Mononuclear cell (primary cell): ENCODE measurements at regions not wholly inside any gene's neighbourhood (a gene's known extent, or its start where the extent isn't known, plus 50 kb on each side); places are given as distances from the start of the nearest gene placed in this dataset.

Experiments
- H3K27me3 ChIP-seq: 2 replicates; pipeline ENCODE4 v1.6.0; 2011; ENCODE audit warnings: low read length, control low read depth; ENCODE audit not compliant: insufficient read depth
- H3K4me1 ChIP-seq: 2 replicates; pipeline ENCODE4 v1.5.1; 2011; ENCODE audit warnings: mild to moderate bottlenecking, low read length, control low read depth; ENCODE audit not compliant: insufficient read depth
- H3K4me3 ChIP-seq: 2 replicates; pipeline ENCODE4 v1.5.1; 2011; ENCODE audit warnings: mild to moderate bottlenecking, low read length, moderate library complexity
- H3K9me3 ChIP-seq: 2 replicates; pipeline ENCODE4 v1.5.1; 2011; ENCODE audit warnings: low read depth, mild to moderate bottlenecking, control low read depth, low read length

- no peaks in the 10 kb centered on the region for H3K4me1 ChIP-seq
- no peak overlapping the region for H3K4me3 ChIP-seq
- H3K27me3 ChIP-seq: no peaks in the 10 kb centered on the region
- no peaks in the 10 kb centered on the region for H3K9me3 ChIP-seq
Measured at GRCh38 chr16:86421995-86422394, 88.3 kb upstream of the FOXF1 start.

- no peaks in the 10 kb centered on the region for H3K27me3 ChIP-seq
- H3K4me3 ChIP-seq: no peak overlapping the region
- H3K9me3 ChIP-seq: no peaks in the 10 kb centered on the region
- no peaks in the 10 kb centered on the region for H3K4me1 ChIP-seq
Measured at GRCh38 chr16:86424398-86424797, 85.9 kb upstream of the FOXF1 start.

GRCh38 chr16:86424985-86425384 lies 85.3 kb upstream of the FOXF1 start:
- Histone ChIP-seq H3K4me3 (no peak overlapping the region), H3K27me3 (no peaks in the 10 kb centered on the region)

DNA sequence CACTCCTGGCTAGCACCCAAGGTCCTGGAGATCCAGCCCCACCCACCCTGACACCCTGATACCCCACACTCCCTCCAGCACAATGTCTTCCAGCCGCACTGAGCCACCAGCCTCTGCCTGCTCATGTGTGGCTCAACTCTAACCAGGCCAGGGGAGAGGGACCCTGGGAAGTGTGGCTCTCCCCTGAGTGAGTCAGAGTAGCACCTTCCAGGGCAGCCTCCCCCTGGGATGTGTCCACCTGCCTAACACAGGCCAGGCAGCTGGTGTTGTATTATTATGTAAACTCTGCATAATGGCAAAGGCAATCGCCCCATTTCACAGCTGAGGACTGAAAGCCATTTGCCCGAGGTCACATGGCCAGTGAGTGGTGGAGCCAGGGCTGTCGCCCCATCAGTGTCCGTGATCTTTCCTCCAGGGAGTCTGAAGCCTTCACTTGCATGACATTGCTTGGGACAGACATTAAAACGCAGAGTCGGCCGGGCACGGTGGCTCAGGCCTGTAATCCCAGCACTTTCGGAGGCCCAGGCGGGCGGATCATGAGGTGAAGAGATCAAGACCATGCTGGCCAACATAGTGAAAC lies 84.2 kb upstream of the FOXF1 start:
- Histone ChIP-seq H3K4me1 (no peaks in the 10 kb centered on the region), H3K9me3 (no peaks in the 10 kb centered on the region), H3K4me3 (no peak overlapping the region), H3K27me3 (no peaks in the 10 kb centered on the region)

More at GRCh38 chr16:86424985-86425384, 85.3 kb upstream of the FOXF1 start:
- Histone ChIP-seq H3K4me1 (no peaks in the 10 kb centered on the region), H3K9me3 (no peaks in the 10 kb centered on the region)

GRCh38 chr16:86427433-86427851 lies 82.9 kb upstream of the FOXF1 start:
- H3K9me3 ChIP-seq: no peaks in the 10 kb centered on the region
- H3K4me3 ChIP-seq: no peak overlapping the region
- H3K4me1 ChIP-seq: no peaks in the 10 kb centered on the region
- no peaks in the 10 kb centered on the region for H3K27me3 ChIP-seq

DNA sequence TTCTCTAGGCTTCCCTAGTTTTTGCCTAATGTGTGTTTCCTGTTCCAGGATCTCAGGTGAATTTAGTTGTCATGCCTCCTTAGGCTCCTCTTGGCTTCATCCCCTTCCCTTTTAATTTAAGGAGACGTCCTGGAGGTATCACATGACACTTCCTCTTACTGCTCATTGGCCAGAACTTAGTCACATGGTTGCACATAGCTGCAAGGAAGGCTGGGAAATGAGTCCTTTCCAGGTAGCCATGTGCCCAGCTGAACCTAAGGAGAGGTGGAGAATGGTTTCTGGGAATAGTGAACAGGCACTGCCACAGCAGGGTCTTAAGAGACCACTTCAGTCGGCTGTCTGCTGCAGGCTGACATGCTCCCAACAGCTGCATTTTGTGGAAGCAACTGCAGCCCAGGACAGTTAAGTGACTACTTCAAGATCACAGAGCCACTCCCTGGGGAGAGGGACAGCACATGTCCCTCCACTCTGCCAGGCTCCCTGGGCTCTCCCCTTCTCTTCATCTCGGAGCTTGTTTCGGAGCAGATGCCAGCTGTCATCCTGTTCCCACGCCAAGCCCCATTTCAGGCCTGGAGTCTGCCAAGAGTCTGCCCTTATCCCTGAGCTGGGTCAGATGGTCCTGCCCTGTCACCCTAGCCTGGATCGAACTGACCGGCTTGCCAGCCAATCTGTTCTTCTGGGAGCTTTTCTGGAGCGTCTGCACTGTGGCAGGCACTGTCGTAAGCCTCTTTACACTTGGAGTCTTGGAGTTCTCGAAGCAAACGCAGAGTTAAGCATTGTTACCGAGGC lies 81.4 kb upstream of the FOXF1 start:
- no peaks in the 10 kb centered on the region for H3K4me1 ChIP-seq
- H3K4me3 ChIP-seq: no peak overlapping the region
- no peaks in the 10 kb centered on the region for H3K27me3 ChIP-seq
- H3K9me3 ChIP-seq: no peaks in the 10 kb centered on the region

DNA sequence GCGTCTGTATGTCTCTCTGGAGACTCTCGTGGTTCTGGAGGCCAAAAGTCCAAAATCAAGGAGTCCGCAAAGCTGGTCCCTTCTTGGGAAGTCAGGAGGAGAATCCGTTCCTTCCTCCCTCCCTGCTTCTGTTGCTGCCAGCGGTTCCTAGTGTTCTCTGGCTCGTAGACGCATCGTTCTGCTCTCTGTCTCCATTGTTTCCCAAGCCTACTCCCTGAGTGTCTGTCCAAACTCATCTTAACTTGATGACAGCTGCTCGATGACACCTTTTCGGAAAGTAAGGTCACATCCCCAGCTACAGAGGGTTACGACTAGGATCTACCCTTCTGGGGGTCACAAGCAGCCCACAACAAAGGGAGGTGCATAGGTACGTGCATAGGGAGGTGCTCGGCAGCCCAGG lies 80.7 kb upstream of the FOXF1 start:
- Histone ChIP-seq H3K4me3 (no peak overlapping the region), H3K9me3 (no peaks in the 10 kb centered on the region), H3K27me3 (no peaks in the 10 kb centered on the region), H3K4me1 (no peaks in the 10 kb centered on the region)

DNA sequence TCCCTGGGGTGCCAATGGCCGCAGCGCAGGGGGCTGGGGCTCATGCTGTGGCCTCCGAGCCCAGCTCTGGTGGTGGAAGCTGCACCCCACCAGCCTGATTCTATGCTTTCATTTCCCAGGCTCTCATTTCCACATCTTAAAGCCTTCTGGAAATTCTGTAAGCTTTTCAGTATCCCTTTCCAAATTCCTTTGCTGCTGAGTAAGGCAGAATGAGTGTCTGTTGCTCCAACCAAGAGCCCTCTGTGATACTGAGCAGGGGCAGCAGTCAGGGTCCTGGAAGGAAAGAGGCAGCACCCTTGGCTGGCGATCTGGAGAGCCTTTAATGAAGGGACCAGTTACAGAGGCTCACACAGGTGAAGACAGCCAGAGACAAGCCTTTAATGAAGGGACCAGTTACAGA lies 79.5 kb upstream of the FOXF1 start:
- H3K9me3 ChIP-seq: no peaks in the 10 kb centered on the region
- H3K4me3 ChIP-seq: no peak overlapping the region
- H3K27me3 ChIP-seq: no peaks in the 10 kb centered on the region

DNA sequence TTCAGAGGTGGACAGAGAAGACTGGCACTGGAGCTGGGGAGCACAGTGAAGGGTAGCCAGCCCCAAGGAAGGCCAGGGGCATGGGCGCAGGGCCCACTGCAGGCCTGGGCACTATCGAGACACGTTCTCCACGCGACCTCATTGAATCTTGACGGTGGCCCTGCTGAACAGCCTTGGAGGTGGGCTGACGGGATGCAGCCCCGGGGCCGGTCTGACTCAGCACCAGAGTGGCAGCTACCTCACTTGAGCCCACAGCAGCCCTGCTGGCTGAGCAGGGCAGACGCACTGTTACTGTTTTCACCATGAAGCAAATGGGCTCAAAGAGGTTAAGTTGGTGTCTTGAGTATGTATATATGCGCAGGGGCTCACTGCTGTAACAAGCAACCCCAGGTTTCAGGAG lies 78.8 kb upstream of the FOXF1 start:
- no peaks in the 10 kb centered on the region for H3K27me3 ChIP-seq
- H3K4me1 ChIP-seq: no peaks in the 10 kb centered on the region
- no peaks in the 10 kb centered on the region for H3K9me3 ChIP-seq
- no peak overlapping the region for H3K4me3 ChIP-seq

More for the DNA sequence above, 79.5 kb upstream of the FOXF1 start:
- H3K4me1 ChIP-seq: no peaks in the 10 kb centered on the region

DNA sequence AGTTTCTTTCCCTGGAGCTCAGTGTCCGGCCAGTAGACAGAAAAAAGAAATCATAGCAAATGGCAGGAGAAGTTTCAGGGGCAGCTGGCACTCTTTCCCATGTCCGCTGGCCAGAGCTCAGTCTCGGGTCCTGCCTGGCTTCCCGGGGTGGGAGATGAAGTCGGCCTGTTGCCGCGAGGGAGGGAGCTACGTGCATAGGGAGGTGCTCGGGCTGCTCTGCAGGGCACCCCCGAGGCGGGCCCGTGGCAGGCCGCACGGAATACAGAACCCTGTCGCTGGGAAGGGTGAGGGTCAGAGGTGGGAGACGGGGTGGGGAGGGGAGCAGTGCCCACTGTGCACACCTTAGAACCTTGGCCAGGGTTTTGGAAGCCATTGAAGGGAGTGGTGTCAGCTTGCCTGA lies 78.3 kb upstream of the FOXF1 start:
- Histone ChIP-seq H3K4me3 (no peak overlapping the region), H3K4me1 (no peaks in the 10 kb centered on the region), H3K27me3 (no peaks in the 10 kb centered on the region), H3K9me3 (no peaks in the 10 kb centered on the region)

- no peaks in the 10 kb centered on the region for H3K9me3 ChIP-seq
- no peaks in the 10 kb centered on the region for H3K27me3 ChIP-seq
- no peaks in the 10 kb centered on the region for H3K4me1 ChIP-seq
- H3K4me3 ChIP-seq: no peak overlapping the region
Measured at GRCh38 chr16:86432691-86433090, 77.6 kb upstream of the FOXF1 start.

DNA sequence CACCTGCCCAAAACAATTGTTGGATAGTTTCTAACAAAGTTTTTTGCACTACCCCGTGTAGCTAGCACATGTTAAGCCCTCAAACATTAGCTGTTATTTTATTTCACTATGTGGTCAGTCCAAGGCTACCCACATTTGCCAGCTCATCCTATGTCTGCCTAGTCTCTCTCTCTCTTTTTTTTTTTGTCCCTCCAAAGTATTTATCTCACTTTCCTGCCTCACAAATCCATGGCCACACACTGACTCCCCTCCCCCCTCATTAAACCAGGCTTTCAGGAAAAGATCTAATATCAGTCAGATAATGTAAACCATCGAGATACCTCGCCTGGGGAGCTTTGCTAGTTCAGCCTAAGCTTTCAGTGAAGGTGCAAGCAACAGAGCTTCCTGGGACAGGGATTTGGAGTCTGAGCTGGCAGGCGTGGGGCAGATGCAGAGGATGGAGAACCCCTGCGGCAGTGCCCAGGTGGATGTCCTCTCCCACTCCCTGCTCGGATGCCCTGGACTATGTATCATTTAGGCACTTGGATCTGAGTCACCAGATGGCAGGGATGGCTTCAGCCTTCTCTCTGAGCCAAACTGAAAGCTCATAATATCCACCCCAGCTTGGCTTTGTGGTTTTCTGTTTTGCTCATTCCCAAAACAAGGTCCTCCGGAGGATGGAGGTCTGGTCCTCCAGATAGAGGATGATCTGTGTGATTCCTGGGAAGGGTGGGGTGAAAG lies 73.7 kb upstream of the FOXF1 start:
- no peaks in the 10 kb centered on the region for H3K9me3 ChIP-seq

DNA sequence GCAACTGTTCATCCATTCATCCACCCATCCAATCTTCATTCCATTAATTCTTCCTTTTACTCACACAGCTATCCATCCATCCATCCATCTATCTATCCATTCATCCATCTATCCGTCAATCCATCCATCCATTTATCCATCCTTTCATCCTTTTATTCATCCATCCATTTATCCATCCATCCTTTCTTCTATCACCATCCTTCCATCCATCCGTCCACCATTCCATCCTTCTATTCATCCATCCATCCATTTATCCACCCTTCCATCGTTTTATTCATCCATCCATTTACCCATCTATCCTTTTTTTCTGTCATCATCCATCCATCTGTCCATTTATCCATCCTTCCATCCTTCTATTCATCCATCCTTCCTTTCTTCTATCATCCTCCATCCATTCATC lies 73.0 kb upstream of the FOXF1 start:
- H3K9me3 ChIP-seq: no peaks in the 10 kb centered on the region
- H3K4me1 ChIP-seq: no peaks in the 10 kb centered on the region
- no peaks in the 10 kb centered on the region for H3K27me3 ChIP-seq
- no peak overlapping the region for H3K4me3 ChIP-seq

More for the DNA sequence above, 73.7 kb upstream of the FOXF1 start:
- no peak overlapping the region for H3K4me3 ChIP-seq
- H3K4me1 ChIP-seq: no peaks in the 10 kb centered on the region
- H3K27me3 ChIP-seq: no peaks in the 10 kb centered on the region

DNA sequence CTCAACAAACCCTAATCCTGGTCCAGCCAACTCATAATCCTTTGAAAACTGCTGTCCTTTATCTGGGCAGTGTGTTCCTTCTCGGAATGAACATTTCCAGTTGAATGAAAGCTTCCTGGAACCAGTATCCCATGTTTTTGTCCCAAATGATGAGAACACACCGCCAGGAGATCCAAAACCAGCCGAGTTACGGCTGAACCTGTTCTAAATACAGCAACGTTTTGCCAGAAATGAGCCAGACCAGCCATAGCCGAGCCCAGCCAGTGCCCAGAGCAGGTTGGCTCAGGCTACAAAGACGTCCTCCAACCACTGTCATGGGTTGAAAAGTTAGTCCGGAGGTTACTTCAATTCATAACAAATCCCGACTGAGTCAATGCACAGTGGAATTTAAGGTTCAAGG lies 67.6 kb upstream of the FOXF1 start:
- Histone ChIP-seq H3K27me3 (peaks cover 2% of the 10 kb centered on the region), H3K4me3 (no peak overlapping the region), H3K9me3 (no peaks in the 10 kb centered on the region), H3K4me1 (no peaks in the 10 kb centered on the region)

- Histone ChIP-seq H3K4me1 (no peaks in the 10 kb centered on the region), H3K27me3 (peaks cover 2% of the 10 kb centered on the region), H3K9me3 (no peaks in the 10 kb centered on the region), H3K4me3 (no peak overlapping the region)
Measured at GRCh38 chr16:86443508-86444147, 66.7 kb upstream of the FOXF1 start.
